GM21717 (cell line): ENCODE measurements at regions not wholly inside any gene's neighbourhood (a gene's known extent, or its start where the extent isn't known, plus 50 kb on each side); places are given as distances from the start of the nearest gene placed in this dataset.

Experiments used
- ATAC-seq: cut with Tn5 transposase; IDR thresholded peaks from one replicate; pipeline ENCODE4 v1.9.1; 2021; ENCODE audit warnings: mild to moderate bottlenecking, moderate library complexity; ENCODE audit not compliant: unreplicated experiment

DNA sequence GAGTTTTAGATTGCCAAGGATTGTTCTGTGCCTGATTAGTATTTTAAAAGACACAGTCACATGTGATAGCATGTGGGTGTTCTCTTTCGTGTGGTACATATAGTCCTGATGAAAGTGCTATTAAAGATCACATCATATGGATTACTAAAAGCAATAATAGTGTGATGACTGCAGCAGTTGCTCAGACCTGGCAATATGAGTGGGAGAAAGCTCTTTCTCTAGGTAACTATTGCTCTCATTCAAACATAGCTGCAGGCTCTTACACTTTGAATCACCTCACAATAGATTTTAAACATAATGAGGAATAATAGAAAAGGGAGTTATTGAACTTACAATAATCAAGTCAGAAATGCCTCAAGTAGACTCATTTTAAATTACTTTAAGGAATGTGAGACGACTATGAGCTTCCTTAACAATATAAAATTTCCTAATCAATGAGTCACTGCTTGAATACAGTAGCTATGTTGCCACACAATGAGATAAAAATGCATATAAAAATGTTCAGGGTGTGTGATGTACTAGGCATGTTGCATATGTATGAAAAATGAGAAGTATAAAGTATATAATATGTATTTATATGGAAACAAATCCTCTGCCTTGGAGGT lies 452.1 kb downstream of the TMX3 start:
- no peak for ATAC-seq

DNA sequence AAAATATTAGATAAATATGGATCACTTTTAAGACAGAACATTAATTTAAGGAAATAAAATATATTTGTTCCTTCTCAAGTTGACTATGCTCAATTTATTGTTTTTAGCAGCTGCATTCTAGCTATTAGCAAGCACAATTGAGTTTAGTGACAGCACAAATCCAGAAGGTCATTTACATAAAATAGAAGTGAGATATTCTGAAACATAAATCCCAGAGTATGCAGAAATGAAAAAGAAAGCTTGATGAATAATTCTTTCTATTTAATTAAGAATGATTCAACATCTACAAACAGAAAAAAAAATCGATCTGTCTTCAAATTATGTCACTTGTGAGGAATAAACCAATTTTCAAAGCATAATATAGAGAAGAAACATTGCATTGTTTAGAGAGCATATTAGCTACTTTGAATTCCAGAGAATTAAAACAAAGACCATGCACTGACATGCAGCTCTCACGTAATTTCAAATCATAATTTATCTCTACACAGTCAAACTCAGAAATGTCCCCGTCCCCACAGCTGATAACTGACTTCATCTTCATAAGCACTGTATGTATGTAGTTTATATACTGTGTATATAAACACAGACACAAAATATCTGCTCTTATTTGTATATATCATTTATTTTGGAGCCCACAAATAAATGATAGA lies 458.4 kb downstream of the TMX3 start:
- ATAC-seq = no peak

DNA sequence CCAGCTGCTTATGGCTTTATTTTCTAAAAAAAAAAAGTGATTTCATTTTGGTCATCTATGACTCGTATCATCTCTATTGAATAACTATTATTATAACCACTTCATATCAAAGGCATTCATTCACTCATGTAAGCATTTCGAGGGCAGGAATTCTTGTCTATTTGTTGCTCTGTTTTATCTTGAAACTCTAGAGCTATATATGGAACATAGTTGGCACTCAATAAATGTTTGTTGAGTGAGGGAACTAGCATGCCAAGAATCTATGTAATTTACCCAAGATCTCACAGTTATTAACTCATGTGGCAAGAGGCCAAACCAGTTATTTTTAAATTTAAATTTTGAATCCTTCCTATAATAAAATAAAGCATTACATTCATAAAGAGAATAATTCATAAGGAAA lies 470.1 kb downstream of the TMX3 start:
- no peak for ATAC-seq

DNA sequence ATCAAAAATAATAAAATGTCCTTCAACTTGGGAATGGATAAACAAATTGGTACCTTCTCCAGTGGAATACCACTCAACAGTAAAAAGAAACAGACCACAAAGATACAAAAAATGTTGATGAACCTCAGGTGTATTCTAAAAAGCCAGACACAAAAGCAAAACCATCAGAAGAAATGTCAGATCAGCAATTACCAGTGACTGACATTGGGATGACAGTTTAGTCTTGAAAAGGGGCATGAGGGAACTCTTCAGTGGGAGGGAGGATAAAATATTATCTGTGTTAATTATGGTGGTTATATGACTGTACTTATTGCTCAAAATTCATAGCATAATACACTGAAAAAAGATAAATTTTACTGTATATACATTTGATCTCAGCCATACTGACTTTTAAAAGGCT lies 473.0 kb downstream of the TMX3 start:
- ATAC-seq = no peak

DNA sequence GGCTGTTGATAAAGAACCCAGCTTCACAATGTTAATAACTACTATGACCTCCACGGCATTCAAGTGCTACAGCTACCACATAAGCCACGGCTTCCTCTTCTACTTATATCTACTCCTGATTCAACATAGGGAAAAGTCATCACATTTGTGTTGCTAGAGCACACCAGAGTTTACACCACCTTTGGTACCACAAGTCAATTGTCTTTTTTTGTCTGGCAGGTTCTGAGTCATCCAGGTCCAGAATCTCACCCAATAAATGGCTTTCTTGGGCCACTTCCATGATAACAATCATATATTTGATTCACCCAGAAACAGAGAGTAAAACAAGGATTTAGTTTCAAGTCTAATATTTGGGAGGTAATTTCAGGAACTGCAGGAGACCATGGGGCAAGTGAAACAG lies 480.2 kb downstream of the TMX3 start:
- no peak for ATAC-seq

DNA sequence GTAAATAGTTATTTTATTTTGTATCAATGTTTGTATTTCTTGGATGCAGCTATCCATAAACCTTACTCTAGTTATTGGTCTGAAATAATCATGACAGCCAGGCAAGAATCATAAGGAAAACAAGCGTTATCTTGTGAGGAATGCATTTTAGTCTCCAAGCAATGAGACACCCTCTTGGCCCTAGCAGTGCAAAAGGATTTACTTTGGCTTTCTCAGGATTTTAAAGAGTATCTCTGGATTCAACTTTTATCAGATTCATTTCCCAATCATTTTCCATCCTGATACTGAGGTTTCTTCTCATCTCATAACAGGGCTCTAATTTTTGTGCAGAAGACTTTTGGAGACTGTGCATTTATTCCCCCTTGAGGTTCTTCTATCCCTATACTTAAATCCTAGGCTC lies 480.8 kb downstream of the TMX3 start:
- ATAC-seq = no peak

DNA sequence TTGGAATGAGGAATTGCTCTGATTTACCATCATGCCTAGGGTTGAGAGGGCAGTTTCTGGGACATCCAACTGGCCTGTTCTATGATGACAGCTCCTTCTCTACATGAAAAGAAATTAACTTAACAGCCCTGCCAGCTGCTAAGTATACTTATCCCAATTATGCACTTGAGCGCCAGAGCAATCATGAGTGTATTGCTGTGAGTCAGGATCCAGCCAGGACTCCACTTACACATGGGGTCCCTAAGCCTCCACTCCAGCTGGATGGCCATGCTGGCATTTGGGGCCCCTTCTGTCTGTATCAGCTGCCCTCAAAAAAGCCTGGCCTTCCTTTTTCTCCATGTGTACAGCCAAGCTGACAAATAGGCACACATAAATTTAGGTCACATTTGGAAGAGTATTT lies 481.9 kb downstream of the TMX3 start:
- ATAC-seq = no peak

DNA sequence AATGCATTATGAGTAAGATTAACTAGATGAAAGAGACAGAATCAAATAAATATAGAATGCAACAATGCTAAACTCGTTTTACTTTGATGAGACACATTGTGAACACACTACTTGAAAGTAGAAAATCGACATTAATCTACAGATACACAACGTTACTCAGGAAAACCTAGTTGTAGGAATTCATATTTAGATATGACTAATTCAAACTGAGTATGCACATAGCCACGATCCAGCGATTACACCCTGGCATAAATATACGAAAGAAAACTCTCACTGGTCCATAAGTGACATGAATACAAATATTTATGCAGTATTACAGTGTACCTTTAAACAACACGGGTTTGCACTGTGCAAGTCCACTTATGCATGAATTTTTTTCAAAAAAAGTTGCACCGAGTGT lies 485.6 kb downstream of the TMX3 start:
- ATAC-seq = no peak

DNA sequence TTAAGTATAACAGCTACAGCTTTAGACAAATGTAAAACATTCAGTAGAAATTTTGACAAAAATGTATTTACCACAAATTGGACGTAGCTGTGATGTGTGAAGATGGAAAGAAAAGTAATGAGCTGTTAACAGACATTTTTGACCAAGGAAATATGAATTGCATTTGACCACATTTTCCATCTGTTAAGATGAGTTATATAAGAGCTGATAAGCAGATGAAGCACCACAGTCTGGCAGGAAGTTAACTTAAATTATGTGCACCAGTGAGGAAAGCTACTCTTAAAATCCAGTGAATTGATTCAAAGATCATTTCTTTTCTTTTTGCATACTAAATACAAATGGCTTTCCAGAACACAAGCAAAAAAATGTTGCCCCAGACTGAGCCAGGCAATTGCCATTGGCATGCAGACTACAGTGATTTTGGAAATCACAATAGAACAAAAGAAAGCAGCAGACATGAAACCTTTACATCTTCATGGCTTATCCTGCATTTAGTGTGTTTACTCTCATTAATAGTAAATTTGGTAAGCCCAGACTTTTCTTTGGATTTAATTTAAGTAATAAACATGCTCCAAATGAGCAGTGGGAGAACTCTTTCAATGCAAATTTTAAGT lies 493.7 kb downstream of the TMX3 start:
- ATAC-seq = no peak

DNA sequence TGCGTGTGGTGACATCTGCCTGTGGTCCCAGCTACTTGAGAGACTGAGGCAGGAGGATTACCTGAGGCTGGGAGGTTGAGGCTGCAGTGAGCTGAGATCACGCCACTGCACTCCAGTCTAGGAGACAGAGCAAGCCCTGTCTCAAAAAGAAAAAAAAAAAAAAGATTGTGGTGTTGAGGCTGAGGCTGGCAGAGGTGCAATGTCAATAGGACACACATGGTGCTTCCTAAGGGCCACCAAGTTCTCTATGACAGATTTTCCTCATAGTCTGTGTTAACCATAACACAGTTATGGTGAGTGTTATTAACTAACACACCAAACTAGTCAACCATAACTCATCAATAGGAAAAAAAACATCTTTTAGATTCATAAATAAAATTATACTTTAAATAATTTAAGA lies 494.4 kb downstream of the TMX3 start:
- no peak for ATAC-seq

DNA sequence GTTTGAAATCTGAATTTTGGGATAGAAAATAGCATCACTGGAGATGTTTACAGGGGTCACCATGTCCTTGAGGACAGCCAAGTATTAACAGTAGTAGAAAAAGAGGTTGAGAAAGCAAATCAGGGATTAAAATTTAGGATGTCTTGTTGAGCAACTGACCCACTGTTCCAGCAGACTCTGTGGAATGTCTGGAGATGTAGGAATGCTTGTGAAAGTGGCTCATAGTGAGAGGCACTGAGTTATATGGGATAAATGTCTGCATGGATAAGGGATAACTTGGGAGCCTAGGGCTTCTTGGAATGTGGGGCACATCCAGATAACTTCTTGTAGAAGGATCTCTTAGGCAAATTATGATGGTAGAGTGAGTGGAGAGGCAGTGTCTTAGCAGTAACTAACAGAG lies 495.0 kb downstream of the TMX3 start:
- no peak for ATAC-seq

DNA sequence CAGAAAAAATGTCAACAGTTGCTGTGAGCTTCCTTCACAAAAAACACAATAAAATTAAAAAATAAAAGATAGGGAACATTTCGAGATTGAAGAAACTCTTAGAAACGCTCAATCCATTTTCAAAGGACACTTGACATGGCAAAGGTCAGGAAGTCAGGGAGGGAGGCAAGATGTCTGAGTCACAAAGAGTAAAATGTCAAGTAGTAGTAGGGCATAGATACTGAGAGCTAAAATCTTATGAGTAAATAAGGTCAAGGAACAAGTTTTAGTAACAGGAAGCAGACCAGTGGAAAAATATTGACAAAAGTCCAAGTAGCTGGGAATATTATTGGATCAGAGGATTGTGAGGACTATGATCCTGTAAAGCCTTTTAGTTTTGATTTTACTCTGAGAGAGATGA lies 495.6 kb downstream of the TMX3 start:
- ATAC-seq = no peak

DNA sequence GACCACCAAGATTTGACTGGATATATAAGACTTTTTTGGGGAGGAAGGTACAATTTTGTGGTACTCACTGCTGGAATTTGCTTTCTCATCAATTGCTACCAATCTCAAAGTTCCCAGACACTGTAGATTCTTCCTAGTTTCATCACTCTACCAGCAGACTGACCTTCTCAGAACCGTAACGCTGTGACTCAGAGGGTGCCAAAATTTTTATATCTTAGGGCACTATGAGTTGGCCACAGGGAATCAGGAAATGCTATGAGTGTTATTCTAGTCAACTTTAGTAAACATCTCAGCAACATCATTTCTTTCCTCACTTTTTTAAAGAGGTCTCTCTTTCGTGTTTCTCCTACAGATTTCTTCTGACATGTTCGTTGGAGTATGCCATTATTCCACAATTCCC lies 499.0 kb downstream of the TMX3 start:
- ATAC-seq = no peak

DNA sequence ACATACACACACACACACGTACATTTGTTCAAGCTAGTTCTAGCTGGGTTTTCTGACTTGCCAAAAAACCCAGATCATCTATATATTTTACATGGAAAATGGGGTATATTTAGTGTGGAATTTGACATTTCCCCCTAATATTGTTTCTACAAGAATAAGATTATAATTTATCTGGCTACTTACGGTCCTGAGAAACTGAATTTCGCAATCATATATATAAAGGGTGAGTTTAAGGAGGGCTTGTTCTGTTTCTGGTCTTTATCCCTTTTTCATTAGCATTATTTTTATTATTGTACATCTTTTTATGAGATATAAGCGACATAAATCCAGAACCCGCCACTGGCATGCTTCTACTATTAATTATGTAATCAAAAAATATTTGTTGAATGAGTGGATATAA lies 528.9 kb downstream of the TMX3 start:
- ATAC-seq = no peak

DNA sequence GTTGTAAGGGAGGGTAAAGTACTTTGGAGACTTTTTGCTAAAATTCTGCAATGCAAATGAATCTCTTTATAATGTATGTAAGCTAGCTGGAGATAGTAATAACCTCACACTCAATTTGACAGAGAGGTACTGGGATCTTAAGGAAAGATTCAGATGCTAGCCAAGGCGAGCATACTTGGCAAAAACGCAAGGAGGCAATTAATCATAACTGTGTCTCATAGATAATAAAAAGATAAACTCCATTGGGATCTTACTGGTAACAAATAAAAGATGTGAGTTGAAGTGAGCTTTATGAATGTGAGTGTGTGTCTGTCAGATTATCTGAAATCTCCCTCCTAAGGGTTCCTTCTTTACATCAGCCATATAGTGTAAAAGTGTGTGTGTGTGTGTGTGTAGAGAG lies 533.0 kb downstream of the TMX3 start:
- no peak for ATAC-seq

DNA sequence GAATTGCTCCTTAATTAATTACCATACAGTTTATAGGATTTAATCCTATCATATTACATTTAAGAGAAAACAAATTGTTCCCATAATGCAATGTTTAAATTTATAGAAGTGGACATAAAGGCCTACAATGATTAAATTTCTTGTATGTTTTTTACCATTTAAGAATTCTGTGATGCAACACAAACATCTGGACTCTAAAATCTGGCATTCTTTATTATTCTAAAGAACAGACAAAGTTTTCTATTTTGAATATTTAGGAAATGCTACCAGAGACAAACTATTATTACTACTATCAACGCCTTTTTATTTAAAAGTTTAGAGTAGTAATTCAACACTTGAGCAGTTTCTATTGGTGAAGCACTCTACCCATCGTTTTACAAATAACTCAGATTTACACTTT lies 535.1 kb downstream of the TMX3 start:
- ATAC-seq = no peak

DNA sequence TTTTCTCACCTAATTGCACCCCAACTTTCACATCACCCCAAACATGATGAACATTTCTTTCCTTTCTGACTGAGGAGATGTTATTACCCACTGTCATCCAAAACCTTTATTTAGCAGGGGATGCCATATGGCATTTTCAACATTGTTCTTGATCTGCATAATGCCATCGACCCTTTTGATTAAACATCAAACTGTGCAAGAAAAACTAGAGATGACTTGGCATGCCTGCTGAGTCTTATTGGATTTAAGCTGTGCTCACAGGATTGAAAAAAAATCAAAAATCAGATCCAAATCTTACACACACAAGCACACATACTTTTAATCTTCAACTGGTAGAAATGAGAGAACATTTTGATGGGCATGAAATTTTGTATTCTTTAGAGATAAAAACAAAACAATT lies 536.0 kb downstream of the TMX3 start:
- ATAC-seq = no peak

DNA sequence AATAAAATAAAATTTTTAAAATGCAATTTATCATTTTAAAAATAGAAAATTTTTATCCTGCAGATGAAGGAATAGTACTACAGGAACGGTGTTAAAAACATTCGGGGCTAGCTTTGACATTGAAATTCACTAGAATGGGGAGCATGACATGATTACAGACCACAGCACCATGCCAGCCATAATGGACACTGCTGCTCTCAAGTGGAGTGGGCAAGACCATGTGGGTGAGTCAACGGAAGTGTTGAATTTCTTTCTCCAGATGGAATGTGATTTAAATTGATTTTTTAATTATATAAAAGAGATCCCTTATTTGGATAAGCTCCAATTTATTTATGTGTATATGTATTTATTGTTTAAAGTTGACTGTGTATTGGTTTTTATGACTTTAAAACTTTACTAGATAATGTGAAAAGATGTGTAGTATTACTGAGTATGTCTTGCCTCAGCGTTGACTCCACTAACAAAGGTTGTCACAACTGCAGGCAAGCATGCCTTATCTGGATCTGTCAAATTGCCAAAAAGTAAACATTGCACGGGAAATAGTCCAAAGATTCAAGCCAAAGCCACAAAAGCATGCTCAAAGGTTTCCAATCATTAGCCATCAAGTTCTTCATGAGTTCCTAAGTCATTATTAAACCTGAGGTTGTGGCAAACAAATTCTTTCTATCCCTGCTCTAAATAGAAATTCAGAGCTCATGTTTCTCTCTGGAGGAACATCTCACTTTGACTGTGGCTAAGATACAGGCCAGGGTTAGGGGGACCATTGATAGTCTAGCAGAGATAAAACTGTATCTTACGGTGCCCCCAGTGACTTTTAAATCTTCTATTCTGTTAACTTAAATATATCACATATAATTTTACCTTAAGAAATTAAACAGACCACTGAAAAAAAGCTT lies 536.9 kb downstream of the TMX3 start:
- ATAC-seq = no peak

DNA sequence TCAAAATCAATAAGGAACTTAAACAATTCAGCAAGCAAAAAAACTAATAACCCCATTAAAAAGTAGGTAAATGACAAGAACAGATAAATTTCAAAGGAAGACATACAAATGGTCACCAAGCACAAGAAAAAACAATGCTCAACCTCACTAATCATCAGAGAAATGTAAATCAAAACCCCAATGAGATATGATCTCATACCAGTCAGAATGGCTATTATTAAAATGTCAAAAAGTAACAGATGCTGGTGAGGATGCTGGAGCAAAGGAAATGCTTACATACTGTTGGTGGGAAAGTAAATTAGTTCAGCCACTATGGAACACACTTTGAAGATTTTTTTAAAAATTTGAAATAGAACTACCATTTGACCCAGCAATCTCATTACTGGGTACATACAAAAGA lies 538.0 kb downstream of the TMX3 start:
- ATAC-seq = no peak

DNA sequence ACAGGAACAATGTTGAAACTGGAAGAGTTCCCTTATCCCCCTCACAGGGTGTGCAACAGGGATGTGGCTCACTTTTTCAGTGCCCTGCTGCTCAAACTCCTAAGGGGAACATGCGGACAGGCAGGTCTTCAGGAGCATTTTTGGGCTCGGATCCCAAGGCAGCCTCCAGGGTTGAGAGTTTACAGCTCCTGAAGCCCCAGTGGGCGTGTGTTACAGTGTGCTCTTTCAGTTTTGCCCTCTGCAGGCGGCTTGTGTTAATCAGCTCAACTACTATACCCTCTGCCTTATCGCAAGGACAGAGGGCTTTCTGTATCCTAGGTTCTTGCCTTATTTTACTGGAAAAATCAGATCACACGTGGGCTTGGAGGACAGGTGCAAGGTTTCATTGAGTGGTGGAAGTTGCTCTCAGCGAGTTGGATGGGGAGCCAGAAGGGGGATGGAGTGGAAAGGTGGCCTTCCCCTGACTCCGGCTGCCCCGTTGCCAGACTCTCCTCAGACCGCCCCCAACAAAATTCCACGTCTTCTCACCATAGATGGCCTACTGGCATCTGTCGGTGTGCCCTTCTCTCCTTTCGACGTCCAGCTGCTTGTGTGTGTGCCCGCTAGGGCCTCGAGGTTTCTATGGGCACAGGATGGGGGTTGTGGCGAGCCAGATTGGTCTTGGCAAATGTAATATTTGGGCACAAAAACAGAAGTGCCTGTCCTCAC lies 541.9 kb downstream of the TMX3 start:
- ATAC-seq = no peak

DNA sequence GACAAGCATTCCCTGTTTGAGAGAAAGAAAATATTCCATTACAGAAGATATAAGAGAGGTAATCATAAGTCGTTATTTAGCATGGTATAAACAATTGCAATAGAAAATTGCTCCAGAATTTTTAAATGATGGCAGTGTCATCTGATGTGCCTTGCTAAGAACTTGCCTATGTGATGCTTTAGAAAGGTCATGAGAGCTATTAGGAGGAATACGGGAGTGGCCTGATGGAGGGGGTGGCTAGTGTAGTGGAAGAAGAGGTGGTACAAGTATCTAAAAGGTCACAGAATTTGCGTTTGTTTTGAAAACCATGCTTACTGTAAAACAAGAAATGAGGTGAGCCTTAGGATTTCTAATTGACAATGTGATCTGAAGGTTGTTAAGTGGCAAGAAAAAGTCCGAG lies 550.0 kb downstream of the TMX3 start:
- no peak for ATAC-seq
